ENCODE measurements at regions not wholly inside any gene's neighbourhood (a gene's known extent, or its start where the extent isn't known, plus 50 kb on each side); places are given as distances from the start of the nearest gene placed in this dataset.

GRCh38 chr10:4057021-4057420 lies 272.0 kb upstream of the KLF6 start:
- no peak for TF ChIP-seq CTCF (IDR thresholded peaks at IDR 0.05; ENCODE audit: insufficient read depth, low read length, poor library complexity, severe bottlenecking)
- TF ChIP-seq EZH2phosphoT487 (conservative IDR thresholded peaks at IDR 0.05; ENCODE audit: low read length), result no peak
- H3K9ac ChIP-seq (ENCODE audit: low read length), result no peak overlapping the region
- H3F3A ChIP-seq (ENCODE audit: insufficient read depth), result no peaks in the 10 kb centered on the region
- H3K36me3 ChIP-seq (ENCODE audit: low read length), result no peaks in the 10 kb centered on the region
- no peaks in the 10 kb centered on the region for H4K20me1 ChIP-seq (ENCODE audit: low read depth, low read length)
- H3K4me3 ChIP-seq (ENCODE audit: insufficient read depth, low read length, poor library complexity, severe bottlenecking), result no peak overlapping the region
- no peaks in the 10 kb centered on the region for H3K9me3 ChIP-seq (ENCODE audit: insufficient read depth, low read length)
- no peaks in the 10 kb centered on the region for H3K9me2 ChIP-seq (replicated peaks; ENCODE audit: insufficient read depth, low read length)
- H3K4me2 ChIP-seq (ENCODE audit: low read depth, low read length, poor library complexity, severe bottlenecking), result no peak overlapping the region
- H3K27ac ChIP-seq (ENCODE audit: low read depth, low read length), result no peak overlapping the region
- no peaks in the 10 kb centered on the region for H3K79me2 ChIP-seq (ENCODE audit: insufficient read depth, low read length)
- no peaks in the 10 kb centered on the region for H3K27me3 ChIP-seq (ENCODE audit: low read length)
- H2AFZ ChIP-seq (ENCODE audit: low read depth, low read length, severe bottlenecking), result no peak overlapping the region

GRCh38 chr10:4054656-4055435 lies 269.8 kb upstream of the KLF6 start:
- Histone ChIP-seq H3K27ac (ENCODE audit: low read depth, low read length) (no peak overlapping the region), H3F3A (ENCODE audit: insufficient read depth) (no peaks in the 10 kb centered on the region), H2AFZ (ENCODE audit: low read depth, low read length, severe bottlenecking) (no peak overlapping the region), H3K36me3 (ENCODE audit: low read length) (no peaks in the 10 kb centered on the region), H3K9ac (ENCODE audit: low read length) (no peak overlapping the region), H3K9me2 (replicated peaks; ENCODE audit: insufficient read depth, low read length) (no peaks in the 10 kb centered on the region), H3K79me2 (ENCODE audit: insufficient read depth, low read length) (no peaks in the 10 kb centered on the region), H4K20me1 (ENCODE audit: low read depth, low read length) (no peaks in the 10 kb centered on the region), H3K27me3 (ENCODE audit: low read length) (no peaks in the 10 kb centered on the region), H3K9me3 (ENCODE audit: insufficient read depth, low read length) (no peaks in the 10 kb centered on the region), H3K4me3 (ENCODE audit: insufficient read depth, low read length, poor library complexity, severe bottlenecking) (no peak overlapping the region), H3K4me2 (ENCODE audit: low read depth, low read length, poor library complexity, severe bottlenecking) (no peak overlapping the region)
- TF ChIP-seq EZH2phosphoT487 (conservative IDR thresholded peaks at IDR 0.05; ENCODE audit: low read length) (no peak), CTCF (IDR thresholded peaks at IDR 0.05; ENCODE audit: insufficient read depth, low read length, poor library complexity, severe bottlenecking) (no peak)

- Histone ChIP-seq H3K36me3 (ENCODE audit: low read length) (no peaks in the 10 kb centered on the region), H4K20me1 (ENCODE audit: low read depth, low read length) (no peaks in the 10 kb centered on the region), H3K27me3 (ENCODE audit: low read length) (no peaks in the 10 kb centered on the region), H3K4me2 (ENCODE audit: low read depth, low read length, poor library complexity, severe bottlenecking) (no peak overlapping the region), H3K4me3 (ENCODE audit: insufficient read depth, low read length, poor library complexity, severe bottlenecking) (no peak overlapping the region), H3F3A (ENCODE audit: insufficient read depth) (no peaks in the 10 kb centered on the region), H3K9ac (ENCODE audit: low read length) (no peak overlapping the region), H2AFZ (ENCODE audit: low read depth, low read length, severe bottlenecking) (no peak overlapping the region), H3K9me3 (ENCODE audit: insufficient read depth, low read length) (no peaks in the 10 kb centered on the region), H3K79me2 (ENCODE audit: insufficient read depth, low read length) (no peaks in the 10 kb centered on the region), H3K27ac (ENCODE audit: low read depth, low read length) (no peak overlapping the region), H3K9me2 (replicated peaks; ENCODE audit: insufficient read depth, low read length) (no peaks in the 10 kb centered on the region)
- TF ChIP-seq EZH2phosphoT487 (conservative IDR thresholded peaks at IDR 0.05; ENCODE audit: low read length), result no peak
- TF ChIP-seq CTCF (IDR thresholded peaks at IDR 0.05; ENCODE audit: insufficient read depth, low read length, poor library complexity, severe bottlenecking), result no peak
Observed at GRCh38 chr10:4053940-4054339, 268.9 kb upstream of the KLF6 start.
